ENCODE measurements at regions not wholly inside any gene's neighbourhood (a gene's known extent, or its start where the extent isn't known, plus 50 kb on each side); places are given as distances from the start of the nearest gene placed in this dataset.

DNA sequence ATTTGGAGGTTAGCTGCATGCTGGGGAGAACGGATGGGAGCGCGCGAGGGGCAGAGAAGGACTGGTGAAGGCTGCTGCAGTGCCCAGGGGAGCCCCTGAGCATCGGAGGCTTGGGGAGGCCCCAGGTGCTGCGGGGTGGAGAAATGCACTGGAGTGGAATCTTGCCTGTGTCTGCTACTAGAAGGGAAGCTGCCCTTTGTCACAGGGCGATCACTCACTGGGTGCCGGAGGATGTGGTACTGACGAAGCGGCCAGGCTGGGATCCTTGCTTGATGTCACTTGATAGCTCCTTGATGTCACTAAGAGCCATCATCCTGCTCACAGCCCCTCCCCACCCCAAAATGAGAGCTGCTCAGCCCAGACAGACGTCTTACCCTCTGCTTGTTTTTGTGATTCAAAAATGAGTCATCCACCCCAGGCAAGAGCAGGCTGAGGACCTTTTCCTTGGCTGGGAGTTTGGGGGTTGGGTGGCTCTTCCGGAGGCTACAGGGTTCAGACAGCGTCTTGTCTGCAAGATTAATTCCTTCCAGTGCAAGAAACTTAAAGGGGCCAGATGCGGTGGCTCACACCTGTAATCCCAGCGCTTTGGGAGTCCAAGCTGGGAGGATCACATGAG is 62.6 kb upstream of the PMEPA1 start:
- WGBS (ENCODE audit: insufficient coverage, insufficient replicate concordance, low lambda C conversion rate, missing lambda C conversion rate), result 58% methylated on average over 15 of the region's 15 CpGs
- RAD21 ChIA-PET (ENCODE audit: unreplicated experiment), result interaction anchor here (1.4 kb wide), 1 partner anchor 92 kb away, joined by 3 read pairs; no protein-coding TSS in a partner anchor
- H3K4me3 ChIP-seq, result no peak overlapping the region
- intact Hi-C loops (cut with micrococcal nuclease; ENCODE audit: unreplicated experiment) (no loop called here), in situ Hi-C loops (cut with MboI) (no loop called here)
- no peak overlapping the region for H3K27ac ChIP-seq (ENCODE audit: control insufficient read depth, insufficient read depth)
- DNase-seq (ENCODE audit: low read depth, low spot score) (no peak), FAIRE-seq (peak; percentile 23), ATAC-seq (peak; percentile 21)
- no peak for TF ChIP-seq ASH2L (IDR thresholded peaks at IDR 0.05; ENCODE audit: borderline replicate concordance, low read depth)
- no peak for TF ChIP-seq KAT2A (conservative IDR thresholded peaks at IDR 0.05; ENCODE audit: control insufficient read depth, low read depth, low read length)
- TF ChIP-seq TCF3 (IDR thresholded peaks at IDR 0.05; ENCODE audit: borderline replicate concordance, insufficient read depth, low read depth, low read length), result no peak
- 0 out of 4 replicates have a peak, but pooled peaks of 1 of the 2 experiments have one; percentile 64 for TF ChIP-seq ETV6 (conservative IDR thresholded peaks at IDR 0.05 in 1 of 2, IDR thresholded peaks at IDR 0.05 in 1 of 2; ENCODE audit: borderline replicate concordance in 1 of 2, low read depth in 1 of 2)
- TF ChIP-seq FOXK2 (IDR thresholded peaks at IDR 0.05), result no peak
- no TSS peak for BruUV-seq (replicated peaks)
- POLR2A ChIA-PET, result no interaction called here
- H4K20me1 ChIP-seq (ENCODE audit: control insufficient read depth, insufficient read depth), result no peaks in the 10 kb centered on the region
- H3K9me3 ChIP-seq (replicated peaks; ENCODE audit: control insufficient read depth, insufficient read depth, low read length), result no peaks in the 10 kb centered on the region
- SMC1A ChIA-PET (ENCODE audit: uncharacterized antibody, unreplicated experiment), result interaction anchor here (0.7 to 1.3 kb wide), 2 partner anchors 12 to 93 kb away, joined by 3 read pairs; no protein-coding TSS in a partner anchor
- CTCF ChIA-PET, result interaction anchor here (1.0 kb wide), 1 partner anchor 408 kb away, joined by 3 read pairs; no protein-coding TSS in a partner anchor
- no peaks in the 10 kb centered on the region for H3K36me3 ChIP-seq (ENCODE audit: control insufficient read depth in 2 of 2, insufficient read depth in 2 of 2, low read length in 1 of 2)
- no peak overlapping the region for H3K4me2 ChIP-seq (ENCODE audit: control insufficient read depth, insufficient read depth)
- H3K4me1 ChIP-seq (ENCODE audit: control insufficient read depth, insufficient read depth, low read length), result no peaks in the 10 kb centered on the region
- H3K79me2 ChIP-seq (ENCODE audit: control insufficient read depth, insufficient read depth, low read length), result no peaks in the 10 kb centered on the region
- H3K27me3 ChIP-seq (replicated peaks in 1 of 2; ENCODE audit: control insufficient read depth in 2 of 2, insufficient read depth in 2 of 2, low read length in 1 of 2), result no peaks in the 10 kb centered on the region
- H2AFZ ChIP-seq (ENCODE audit: control insufficient read depth, low read depth, low read length), result no peak overlapping the region
- no peak overlapping the region for H3K9ac ChIP-seq (ENCODE audit: control insufficient read depth, insufficient read depth, low read length)

Data from GM12878 (cell line).